ENCODE measurements at regions not wholly inside any gene's neighbourhood (a gene's known extent, or its start where the extent isn't known, plus 50 kb on each side); places are given as distances from the start of the nearest gene placed in this dataset.
A peak's percentile ranks its signal among the peaks of the same experiment; 100 is the strongest.

GRCh38 chr7:67692425-67692824, 695.8 kb downstream of the TYW1 start:
- Histone ChIP-seq H3K27me3 (no peaks in the 10 kb centered on the region), H3K36me3 (no peaks in the 10 kb centered on the region), H3K9me3 (peaks cover 0 to 20% of the 10 kb centered on the region in 2 donors), H3K4me1 (no peaks in the 10 kb centered on the region), H3K4me3 (no peak overlapping the region), H3K27ac (no peak overlapping the region)
- TF ChIP-seq CTCF (IDR thresholded peaks at IDR 0.05) = no peak
- ATAC-seq (no peak), DNase-seq (peak in 1 of 4 donors; percentile 28)
- intact Hi-C loops (cut with DNase I) = no loop called here

GRCh38 chr7:67696124-67696523, 699.5 kb downstream of the TYW1 start:
- Histone ChIP-seq H3K4me3 (no peak overlapping the region), H3K27ac (no peak overlapping the region), H3K27me3 (no peaks in the 10 kb centered on the region), H3K36me3 (no peaks in the 10 kb centered on the region), H3K9me3 (peaks cover 0 to 17% of the 10 kb centered on the region in 2 donors), H3K4me1 (no peaks in the 10 kb centered on the region)
- intact Hi-C loops (cut with DNase I) = no loop called here
- TF ChIP-seq CTCF (IDR thresholded peaks at IDR 0.05) = no peak
- ATAC-seq (no peak), DNase-seq (no peak)

- H3K9me3 ChIP-seq = peaks cover 0 to 11% of the 10 kb centered on the region in 2 donors
- no peaks in the 10 kb centered on the region for H3K36me3 ChIP-seq
- H3K4me3 ChIP-seq = no peak overlapping the region
- H3K27me3 ChIP-seq = no peaks in the 10 kb centered on the region
- DNase-seq (no peak), ATAC-seq (no peak)
- no peak overlapping the region for H3K27ac ChIP-seq
- intact Hi-C loops (cut with DNase I) = no loop called here
- no peak for TF ChIP-seq CTCF (IDR thresholded peaks at IDR 0.05)
- no peaks in the 10 kb centered on the region for H3K4me1 ChIP-seq
These were observed 700.2 kb downstream of the TYW1 start for GRCh38 chr7:67696878-67697277.

- Histone ChIP-seq H3K27me3 (no peaks in the 10 kb centered on the region), H3K9me3 (peaks cover 0 to 11% of the 10 kb centered on the region in 2 donors), H3K4me1 (no peaks in the 10 kb centered on the region), H3K4me3 (no peak overlapping the region), H3K27ac (no peak overlapping the region), H3K36me3 (no peaks in the 10 kb centered on the region)
- no peak for DNase-seq
- intact Hi-C loops (cut with DNase I) = no loop called here
- TF ChIP-seq CTCF (IDR thresholded peaks at IDR 0.05) = no peak
- no peak for ATAC-seq
These were observed 701.7 kb downstream of the TYW1 start for GRCh38 chr7:67698354-67698753.

GRCh38 chr7:67705850-67706249, 709.2 kb downstream of the TYW1 start:
- ATAC-seq (no peak), DNase-seq (no peak)
- no peaks in the 10 kb centered on the region for H3K27me3 ChIP-seq
- H3K9me3 ChIP-seq = peaks cover 0 to 25% of the 10 kb centered on the region in 2 donors
- H3K4me1 ChIP-seq = no peaks in the 10 kb centered on the region
- H3K36me3 ChIP-seq = no peaks in the 10 kb centered on the region
- intact Hi-C loops (cut with DNase I) = no loop called here
- TF ChIP-seq CTCF (IDR thresholded peaks at IDR 0.05) = no peak
- H3K4me3 ChIP-seq = no peak overlapping the region
- no peak overlapping the region for H3K27ac ChIP-seq
